GM12878 (cell line): ENCODE measurements at regions not wholly inside any gene's neighbourhood (a gene's known extent, or its start where the extent isn't known, plus 50 kb on each side); places are given as distances from the start of the nearest gene placed in this dataset.

Experiments used
- ATAC-seq: fragments of 200-7000 bp; cut with Tn5 transposase; 3 replicates; pipeline ENCODE4 v1.9.1; 2020; ENCODE audit warnings: mild to moderate bottlenecking, moderate library complexity
- BruUV-seq: library from RNA; stranded (reverse); fragments of 400-500 nt; replicated peaks from 2 replicates; lab custom pipeline; 2021; lab: Mats Ljungman, UMichigan
- CTCF ChIA-PET: fragments of 300-600 bp; sonication (Branson Sonifier 250); formaldehyde crosslinking; extraction: SDS; loops from one replicate; lab custom pipeline; 2021; ENCODE audit warnings: inconsistent platforms; lab: Yijun Ruan, JAX
- POLR2A ChIA-PET: fragments of 350-600 bp; formaldehyde crosslinking; extraction: SDS; loops from one replicate; lab custom pipeline; 2021; ENCODE audit warnings: inconsistent platforms; lab: Charles Lee
- RAD21 ChIA-PET: fragments of 300-600 bp; sonication (Branson Sonifier 250); formaldehyde crosslinking; loops from one replicate; lab custom pipeline; 2023; ENCODE audit warnings: antibody characterized with exemption; ENCODE audit not compliant: unreplicated experiment; lab: Charles Lee
- SMC1A ChIA-PET: fragments of 300-600 bp; sonication (Branson Sonifier 250); formaldehyde crosslinking; loops from one replicate; lab custom pipeline; 2023; ENCODE audit not compliant: unreplicated experiment, uncharacterized antibody; lab: Charles Lee
- DNase-seq: peaks from one replicate; pipeline ENCODE4 v3.0.0-alpha.2; 2011; ENCODE audit warnings: low read depth, low spot score
- FAIRE-seq: peaks from 3 replicates; lab custom pipeline; 2011; peaks lifted over from hg19 to GRCh38; lab: Jason Lieb, UNC
- H2AFZ ChIP-seq: 2 replicates; pipeline ENCODE4 v1.6.0; 2011; ENCODE audit warnings: low read depth, low read length, control low read depth; ENCODE audit not compliant: control insufficient read depth
- H3K27ac ChIP-seq: 2 replicates; pipeline ENCODE4 v1.5.1; 2011; ENCODE audit warnings: control low read depth; ENCODE audit not compliant: control insufficient read depth, insufficient read depth
- H3K27me3 ChIP-seq, 2 experiments: replicated peaks in 1 of 2; 2 replicates each; pipeline versions ENCODE4 v1.6.0 to v1.6.1; 2011; ENCODE audit warnings: low read length in 1 of 2; ENCODE audit not compliant: control insufficient read depth in 2 of 2, insufficient read depth in 2 of 2
- H3K36me3 ChIP-seq, 2 experiments: 2 replicates each; pipeline ENCODE4 v1.5.1; 2011; ENCODE audit warnings: low read length in 1 of 2; ENCODE audit not compliant: control insufficient read depth in 2 of 2, insufficient read depth in 2 of 2
- H3K4me1 ChIP-seq: 2 replicates; pipeline ENCODE4 v1.6.1; 2011; ENCODE audit warnings: mild to moderate bottlenecking, low read length, moderate library complexity, mixed read lengths; ENCODE audit not compliant: control insufficient read depth, insufficient read depth
- H3K4me2 ChIP-seq: 2 replicates; pipeline ENCODE4 v1.6.0; 2011; ENCODE audit warnings: control low read depth; ENCODE audit not compliant: control insufficient read depth, insufficient read depth
- H3K4me3 ChIP-seq: fragments of 200-600 bp; sonication (generic); 2 replicates; pipeline ENCODE4 v1.5.1; 2016
- H3K79me2 ChIP-seq: 2 replicates; pipeline ENCODE4 v1.6.0; 2011; ENCODE audit warnings: low read length; ENCODE audit not compliant: control insufficient read depth, insufficient read depth
- H3K9ac ChIP-seq: 2 replicates; pipeline ENCODE4 v1.8.0; 2011; ENCODE audit warnings: low read length, control low read depth, mixed read lengths; ENCODE audit not compliant: control insufficient read depth, insufficient read depth
- H3K9me3 ChIP-seq: replicated peaks from 3 replicates; pipeline ENCODE4 v1.5.1; 2011; ENCODE audit warnings: mild to moderate bottlenecking, low read length; ENCODE audit not compliant: control insufficient read depth, insufficient read depth
- H4K20me1 ChIP-seq: 2 replicates; pipeline ENCODE4 v1.6.0; 2011; ENCODE audit not compliant: control insufficient read depth, insufficient read depth
- LARP7 ChIP-seq: fragments of 450-650 bp; IDR thresholded peaks from 2 replicates; pipeline ENCODE4 v1.6.1; 2017; ENCODE audit warnings: mild to moderate bottlenecking
- MLLT1 ChIP-seq: fragments of 450-650 bp; IDR thresholded peaks from 2 replicates; pipeline ENCODE4 v1.6.1; 2016; ENCODE audit warnings: mild to moderate bottlenecking
- POLR2AphosphoS5 ChIP-seq: IDR thresholded peaks from 2 replicates; pipeline ENCODE4 v1.6.1; 2011; ENCODE audit warnings: mild to moderate bottlenecking, low read length, inconsistent platforms
- RFX5 ChIP-seq: IDR thresholded peaks from 2 replicates; pipeline ENCODE4 v1.6.1; 2011; ENCODE audit warnings: low read depth, low read length, improper control_type of control experiment
- WRNIP1 ChIP-seq: IDR thresholded peaks from 2 replicates; pipeline ENCODE4 v1.6.1; 2011; ENCODE audit warnings: low read depth, low read length, improper control_type of control experiment, borderline replicate concordance
- ZNF274 ChIP-seq: IDR thresholded peaks from one replicate; pipeline ENCODE4 v1.8.0; 2011; ENCODE audit not compliant: insufficient read length, insufficient read depth
- ZNF384 ChIP-seq: IDR thresholded peaks from 2 replicates; pipeline ENCODE4 v1.6.1; 2012; ENCODE audit warnings: low read depth, mild to moderate bottlenecking, low read length, improper control_type of control experiment, borderline replicate concordance
- ZNF622 ChIP-seq: fragments of 450-650 bp; IDR thresholded peaks from 2 replicates; pipeline ENCODE4 v1.6.1; 2017; ENCODE audit warnings: mild to moderate bottlenecking, inconsistent platforms
- WGBS: methylation state at CpG from one replicate; pipeline ENCODE4 v1.1.6; 2016; ENCODE audit warnings: low lambda C conversion rate; ENCODE audit not compliant: insufficient replicate concordance, insufficient coverage; ENCODE audit errors: missing lambda C conversion rate; 5-methylcytosine and 5-hydroxymethylcytosine counted together
- in situ Hi-C: fragments of 300-500 bp; cut with MboI; formaldehyde crosslinking; loops from 9 replicates; pipeline ENCODE4 v1.14.3; 2018; ENCODE audit warnings: mixed read lengths
- intact Hi-C: fragments of 100-400 bp; cut with micrococcal nuclease; formaldehyde crosslinking; loops from one replicate; pipeline ENCODE4 v1.14.2; 2022; ENCODE audit not compliant: unreplicated experiment
- TF ChIP-seq, protein P1 (sequence below): fragments of 450-650 bp; IDR thresholded peaks from 2 replicates; pipeline ENCODE4 v1.6.1; 2017; ENCODE audit warnings: antibody characterized with exemption, mild to moderate bottlenecking, moderate library complexity
- TF ChIP-seq, protein P2 (sequence below): fragments of 450-650 bp; formaldehyde crosslinking; IDR thresholded peaks from 2 replicates; pipeline ENCODE4 v1.5.0; 2022; ENCODE audit warnings: mild to moderate bottlenecking, missing genetic modification characterization

DNA sequence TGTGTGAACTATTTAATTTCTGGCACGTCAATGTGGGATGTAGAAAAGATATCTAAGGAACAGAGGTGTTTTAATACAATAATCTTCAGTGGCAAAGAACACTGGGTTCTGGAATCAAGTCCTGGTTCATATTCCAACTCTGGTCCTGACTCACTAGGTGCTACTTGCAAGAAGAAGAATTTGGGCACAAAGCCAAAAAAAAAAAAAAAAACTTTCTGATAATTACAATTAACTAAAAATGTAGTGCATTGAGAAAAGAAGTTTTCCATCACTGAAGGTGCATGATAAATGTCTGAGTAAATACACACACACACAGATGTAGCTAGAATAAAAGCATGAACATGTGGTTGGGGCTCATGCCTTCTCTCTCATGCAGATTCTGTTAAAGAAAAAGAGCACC, 424.4 kb upstream of the REG3G start (continued):
- no peak for TF ChIP-seq ZNF384
- TF ChIP-seq, all 136 proteins: peak for 0

DNA sequence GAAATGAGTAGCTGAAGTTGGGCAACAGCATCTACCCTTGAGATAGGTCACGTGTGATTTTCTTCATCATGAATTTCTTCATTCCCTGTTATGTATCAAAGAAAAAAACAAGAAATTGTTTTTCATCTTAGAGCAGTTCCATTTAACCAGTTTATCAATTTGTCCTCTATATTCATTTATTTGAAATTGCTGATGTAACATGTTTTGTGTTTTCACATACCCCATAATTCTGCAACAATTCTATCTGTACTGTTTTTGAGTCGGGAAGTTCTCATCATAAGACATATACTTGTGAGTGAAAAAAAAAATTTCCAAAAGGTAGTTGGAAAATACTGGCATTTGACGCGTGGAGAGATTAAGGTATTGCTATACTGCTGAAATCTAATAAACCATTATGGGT, 422.6 kb upstream of the REG3G start:
- intact Hi-C loops = no loop called here
- ChIA-PET CTCF (no interaction called here), POLR2A (no interaction called here), SMC1A (no interaction called here), RAD21 (no interaction called here)
- DNase-seq = no peak
- no peak for ATAC-seq
- TF ChIP-seq, protein P1, sequence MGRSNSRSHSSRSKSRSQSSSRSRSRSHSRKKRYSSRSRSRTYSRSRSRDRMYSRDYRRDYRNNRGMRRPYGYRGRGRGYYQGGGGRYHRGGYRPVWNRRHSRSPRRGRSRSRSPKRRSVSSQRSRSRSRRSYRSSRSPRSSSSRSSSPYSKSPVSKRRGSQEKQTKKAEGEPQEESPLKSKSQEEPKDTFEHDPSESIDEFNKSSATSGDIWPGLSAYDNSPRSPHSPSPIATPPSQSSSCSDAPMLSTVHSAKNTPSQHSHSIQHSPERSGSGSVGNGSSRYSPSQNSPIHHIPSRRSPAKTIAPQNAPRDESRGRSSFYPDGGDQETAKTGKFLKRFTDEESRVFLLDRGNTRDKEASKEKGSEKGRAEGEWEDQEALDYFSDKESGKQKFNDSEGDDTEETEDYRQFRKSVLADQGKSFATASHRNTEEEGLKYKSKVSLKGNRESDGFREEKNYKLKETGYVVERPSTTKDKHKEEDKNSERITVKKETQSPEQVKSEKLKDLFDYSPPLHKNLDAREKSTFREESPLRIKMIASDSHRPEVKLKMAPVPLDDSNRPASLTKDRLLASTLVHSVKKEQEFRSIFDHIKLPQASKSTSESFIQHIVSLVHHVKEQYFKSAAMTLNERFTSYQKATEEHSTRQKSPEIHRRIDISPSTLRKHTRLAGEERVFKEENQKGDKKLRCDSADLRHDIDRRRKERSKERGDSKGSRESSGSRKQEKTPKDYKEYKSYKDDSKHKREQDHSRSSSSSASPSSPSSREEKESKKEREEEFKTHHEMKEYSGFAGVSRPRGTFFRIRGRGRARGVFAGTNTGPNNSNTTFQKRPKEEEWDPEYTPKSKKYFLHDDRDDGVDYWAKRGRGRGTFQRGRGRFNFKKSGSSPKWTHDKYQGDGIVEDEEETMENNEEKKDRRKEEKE = no peak
- TF ChIP-seq LARP7 (no peak), POLR2AphosphoS5 (no peak), WRNIP1 (no peak), MLLT1 (no peak), ZNF622 (no peak), RFX5 (no peak), ZNF274 (no peak)
- TF ChIP-seq, protein P2, sequence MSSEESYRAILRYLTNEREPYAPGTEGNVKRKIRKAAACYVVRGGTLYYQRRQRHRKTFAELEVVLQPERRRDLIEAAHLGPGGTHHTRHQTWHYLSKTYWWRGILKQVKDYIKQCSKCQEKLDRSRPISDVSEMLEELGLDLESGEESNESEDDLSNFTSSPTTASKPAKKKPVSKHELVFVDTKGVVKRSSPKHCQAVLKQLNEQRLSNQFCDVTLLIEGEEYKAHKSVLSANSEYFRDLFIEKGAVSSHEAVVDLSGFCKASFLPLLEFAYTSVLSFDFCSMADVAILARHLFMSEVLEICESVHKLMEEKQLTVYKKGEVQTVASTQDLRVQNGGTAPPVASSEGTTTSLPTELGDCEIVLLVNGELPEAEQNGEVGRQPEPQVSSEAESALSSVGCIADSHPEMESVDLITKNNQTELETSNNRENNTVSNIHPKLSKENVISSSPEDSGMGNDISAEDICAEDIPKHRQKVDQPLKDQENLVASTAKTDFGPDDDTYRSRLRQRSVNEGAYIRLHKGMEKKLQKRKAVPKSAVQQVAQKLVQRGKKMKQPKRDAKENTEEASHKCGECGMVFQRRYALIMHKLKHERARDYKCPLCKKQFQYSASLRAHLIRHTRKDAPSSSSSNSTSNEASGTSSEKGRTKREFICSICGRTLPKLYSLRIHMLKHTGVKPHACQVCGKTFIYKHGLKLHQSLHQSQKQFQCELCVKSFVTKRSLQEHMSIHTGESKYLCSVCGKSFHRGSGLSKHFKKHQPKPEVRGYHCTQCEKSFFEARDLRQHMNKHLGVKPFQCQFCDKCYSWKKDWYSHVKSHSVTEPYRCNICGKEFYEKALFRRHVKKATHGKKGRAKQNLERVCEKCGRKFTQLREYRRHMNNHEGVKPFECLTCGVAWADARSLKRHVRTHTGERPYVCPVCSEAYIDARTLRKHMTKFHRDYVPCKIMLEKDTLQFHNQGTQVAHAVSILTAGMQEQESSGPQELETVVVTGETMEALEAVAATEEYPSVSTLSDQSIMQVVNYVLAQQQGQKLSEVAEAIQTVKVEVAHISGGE (CRISPR knock-in tag) = no peak
- no peak overlapping the region for H2AFZ ChIP-seq
- in situ Hi-C loops = no loop called here
- no peaks in the 10 kb centered on the region for H3K4me1 ChIP-seq
- FAIRE-seq = no peak
- no peaks in the 10 kb centered on the region for H3K9me3 ChIP-seq
- H3K4me2 ChIP-seq = no peak overlapping the region
- no peak overlapping the region for H3K4me3 ChIP-seq
- H4K20me1 ChIP-seq = no peaks in the 10 kb centered on the region
- BruUV-seq = no TSS peak
- no peak overlapping the region for H3K27ac ChIP-seq
- no peaks in the 10 kb centered on the region for H3K36me3 ChIP-seq
- H3K9ac ChIP-seq = no peak overlapping the region
- no peaks in the 10 kb centered on the region for H3K27me3 ChIP-seq
- H3K79me2 ChIP-seq = no peaks in the 10 kb centered on the region
- WGBS = 39% methylated on average over 4 of the region's 4 CpGs
